ENCODE measurements at regions not wholly inside any gene's neighbourhood (a gene's known extent, or its start where the extent isn't known, plus 50 kb on each side); places are given as distances from the start of the nearest gene placed in this dataset.

- no peaks in the 10 kb centered on the region for H3K27me3 ChIP-seq (ENCODE audit: control insufficient read depth in 1 of 2, insufficient read depth in 2 of 2, low read length in 2 of 2)
- 53 to 83% methylated on average over 3 of the region's 3 CpGs for WGBS, 2 donors
- H3K4me1 ChIP-seq (ENCODE audit: control insufficient read depth in 2 of 2, insufficient read depth in 2 of 2, low read length in 1 of 2), result no peaks in the 10 kb centered on the region
- H3K27ac ChIP-seq (ENCODE audit: low read depth in 2 of 2, low read length in 1 of 2), result no peak overlapping the region
- no peak overlapping the region for H3K4me3 ChIP-seq (ENCODE audit: low read depth in 1 of 2, low read length in 2 of 2)
- H3K9me3 ChIP-seq (ENCODE audit: control insufficient read depth in 2 of 2, insufficient read depth in 1 of 2, low read depth in 1 of 2, low read length in 1 of 2), result no peaks in the 10 kb centered on the region
- no peaks in the 10 kb centered on the region for H3K36me3 ChIP-seq (ENCODE audit: control insufficient read depth in 2 of 2, insufficient read depth in 2 of 2, low read length in 1 of 2)
Observed at GRCh38 chr4:31351695-31352094, 631.5 kb downstream of the PCDH7 start.

- Histone ChIP-seq H3K9me3 (ENCODE audit: control insufficient read depth in 2 of 2, insufficient read depth in 1 of 2, low read depth in 1 of 2, low read length in 1 of 2) (no peaks in the 10 kb centered on the region), H3K27ac (ENCODE audit: low read depth in 2 of 2, low read length in 1 of 2) (no peak overlapping the region), H3K4me1 (ENCODE audit: control insufficient read depth in 2 of 2, insufficient read depth in 2 of 2, low read length in 1 of 2) (no peaks in the 10 kb centered on the region), H3K36me3 (ENCODE audit: control insufficient read depth in 2 of 2, insufficient read depth in 2 of 2, low read length in 1 of 2) (no peaks in the 10 kb centered on the region), H3K4me3 (ENCODE audit: low read depth in 1 of 2, low read length in 2 of 2) (no peak overlapping the region), H3K27me3 (ENCODE audit: control insufficient read depth in 1 of 2, insufficient read depth in 2 of 2, low read length in 2 of 2) (no peaks in the 10 kb centered on the region)
- WGBS, 2 donors, result 97% methylated on average over 1 of the region's 1 CpG
Observed at GRCh38 chr4:31356839-31357238, 636.7 kb downstream of the PCDH7 start.

GRCh38 chr4:31360786-31361185, 640.6 kb downstream of the PCDH7 start:
- Histone ChIP-seq H3K27me3 (ENCODE audit: control insufficient read depth in 1 of 2, insufficient read depth in 2 of 2, low read length in 2 of 2) (no peaks in the 10 kb centered on the region), H3K4me3 (ENCODE audit: low read depth in 1 of 2, low read length in 2 of 2) (no peak overlapping the region), H3K36me3 (ENCODE audit: control insufficient read depth in 2 of 2, insufficient read depth in 2 of 2, low read length in 1 of 2) (no peaks in the 10 kb centered on the region), H3K9me3 (ENCODE audit: control insufficient read depth in 2 of 2, insufficient read depth in 1 of 2, low read depth in 1 of 2, low read length in 1 of 2) (no peaks in the 10 kb centered on the region), H3K4me1 (ENCODE audit: control insufficient read depth in 2 of 2, insufficient read depth in 2 of 2, low read length in 1 of 2) (no peaks in the 10 kb centered on the region), H3K27ac (ENCODE audit: low read depth in 2 of 2, low read length in 1 of 2) (no peak overlapping the region)
- WGBS, 2 donors, result 12 to 23% methylated on average over 1 of the region's 1 CpG

- Histone ChIP-seq H3K4me3 (ENCODE audit: low read depth in 1 of 2, low read length in 2 of 2) (no peak overlapping the region), H3K27me3 (ENCODE audit: control insufficient read depth in 1 of 2, insufficient read depth in 2 of 2, low read length in 2 of 2) (no peaks in the 10 kb centered on the region), H3K36me3 (ENCODE audit: control insufficient read depth in 2 of 2, insufficient read depth in 2 of 2, low read length in 1 of 2) (no peaks in the 10 kb centered on the region), H3K27ac (ENCODE audit: low read depth in 2 of 2, low read length in 1 of 2) (no peak overlapping the region), H3K4me1 (ENCODE audit: control insufficient read depth in 2 of 2, insufficient read depth in 2 of 2, low read length in 1 of 2) (no peaks in the 10 kb centered on the region), H3K9me3 (ENCODE audit: control insufficient read depth in 2 of 2, insufficient read depth in 1 of 2, low read depth in 1 of 2, low read length in 1 of 2) (no peaks in the 10 kb centered on the region)
- 84 to 88% methylated on average over 4 of the region's 4 CpGs for WGBS, 2 donors
Observed at GRCh38 chr4:31362756-31363155, 642.6 kb downstream of the PCDH7 start.

GRCh38 chr4:31365006-31365690, 645.0 kb downstream of the PCDH7 start:
- Histone ChIP-seq H3K27ac (ENCODE audit: low read depth in 2 of 2, low read length in 1 of 2) (no peak overlapping the region), H3K36me3 (ENCODE audit: control insufficient read depth in 2 of 2, insufficient read depth in 2 of 2, low read length in 1 of 2) (no peaks in the 10 kb centered on the region), H3K4me3 (ENCODE audit: low read depth in 1 of 2, low read length in 2 of 2) (no peak overlapping the region), H3K27me3 (ENCODE audit: control insufficient read depth in 1 of 2, insufficient read depth in 2 of 2, low read length in 2 of 2) (no peaks in the 10 kb centered on the region), H3K4me1 (ENCODE audit: control insufficient read depth in 2 of 2, insufficient read depth in 2 of 2, low read length in 1 of 2) (no peaks in the 10 kb centered on the region), H3K9me3 (ENCODE audit: control insufficient read depth in 2 of 2, insufficient read depth in 1 of 2, low read depth in 1 of 2, low read length in 1 of 2) (no peaks in the 10 kb centered on the region)
- 64 to 78% methylated on average over 6 of the region's 6 CpGs for WGBS, 2 donors

GRCh38 chr4:31366041-31366440, 645.9 kb downstream of the PCDH7 start:
- Histone ChIP-seq H3K9me3 (ENCODE audit: control insufficient read depth in 2 of 2, insufficient read depth in 1 of 2, low read depth in 1 of 2, low read length in 1 of 2) (no peaks in the 10 kb centered on the region), H3K4me1 (ENCODE audit: control insufficient read depth in 2 of 2, insufficient read depth in 2 of 2, low read length in 1 of 2) (no peaks in the 10 kb centered on the region), H3K27ac (ENCODE audit: low read depth in 2 of 2, low read length in 1 of 2) (no peak overlapping the region), H3K36me3 (ENCODE audit: control insufficient read depth in 2 of 2, insufficient read depth in 2 of 2, low read length in 1 of 2) (no peaks in the 10 kb centered on the region), H3K27me3 (ENCODE audit: control insufficient read depth in 1 of 2, insufficient read depth in 2 of 2, low read length in 2 of 2) (no peaks in the 10 kb centered on the region), H3K4me3 (ENCODE audit: low read depth in 1 of 2, low read length in 2 of 2) (no peak overlapping the region)
- WGBS, 2 donors, result 34 to 37% methylated on average over 1 of the region's 1 CpG

GRCh38 chr4:31370866-31371465, 650.8 kb downstream of the PCDH7 start:
- Histone ChIP-seq H3K9me3 (ENCODE audit: control insufficient read depth in 2 of 2, insufficient read depth in 1 of 2, low read depth in 1 of 2, low read length in 1 of 2) (no peaks in the 10 kb centered on the region), H3K4me1 (ENCODE audit: control insufficient read depth in 2 of 2, insufficient read depth in 2 of 2, low read length in 1 of 2) (no peaks in the 10 kb centered on the region), H3K4me3 (ENCODE audit: low read depth in 1 of 2, low read length in 2 of 2) (no peak overlapping the region), H3K27me3 (ENCODE audit: control insufficient read depth in 1 of 2, insufficient read depth in 2 of 2, low read length in 2 of 2) (no peaks in the 10 kb centered on the region), H3K27ac (ENCODE audit: low read depth in 2 of 2, low read length in 1 of 2) (no peak overlapping the region), H3K36me3 (ENCODE audit: control insufficient read depth in 2 of 2, insufficient read depth in 2 of 2, low read length in 1 of 2) (no peaks in the 10 kb centered on the region)
- 63 to 64% methylated on average over 3 of the region's 3 CpGs for WGBS, 2 donors

GRCh38 chr4:31374256-31374960, 654.2 kb downstream of the PCDH7 start:
- Histone ChIP-seq H3K36me3 (ENCODE audit: control insufficient read depth in 2 of 2, insufficient read depth in 2 of 2, low read length in 1 of 2) (no peaks in the 10 kb centered on the region), H3K9me3 (ENCODE audit: control insufficient read depth in 2 of 2, insufficient read depth in 1 of 2, low read depth in 1 of 2, low read length in 1 of 2) (no peaks in the 10 kb centered on the region), H3K4me3 (ENCODE audit: low read depth in 1 of 2, low read length in 2 of 2) (no peak overlapping the region), H3K27me3 (ENCODE audit: control insufficient read depth in 1 of 2, insufficient read depth in 2 of 2, low read length in 2 of 2) (no peaks in the 10 kb centered on the region), H3K27ac (ENCODE audit: low read depth in 2 of 2, low read length in 1 of 2) (no peak overlapping the region), H3K4me1 (ENCODE audit: control insufficient read depth in 2 of 2, insufficient read depth in 2 of 2, low read length in 1 of 2) (no peaks in the 10 kb centered on the region)
- WGBS, 2 donors, result 79 to 81% methylated on average over 3 of the region's 3 CpGs

- Histone ChIP-seq H3K4me1 (ENCODE audit: control insufficient read depth in 2 of 2, insufficient read depth in 2 of 2, low read length in 1 of 2) (no peaks in the 10 kb centered on the region), H3K27me3 (ENCODE audit: control insufficient read depth in 1 of 2, insufficient read depth in 2 of 2, low read length in 2 of 2) (no peaks in the 10 kb centered on the region), H3K27ac (ENCODE audit: low read depth in 2 of 2, low read length in 1 of 2) (no peak overlapping the region), H3K4me3 (ENCODE audit: low read depth in 1 of 2, low read length in 2 of 2) (no peak overlapping the region), H3K9me3 (ENCODE audit: control insufficient read depth in 2 of 2, insufficient read depth in 1 of 2, low read depth in 1 of 2, low read length in 1 of 2) (no peaks in the 10 kb centered on the region), H3K36me3 (ENCODE audit: control insufficient read depth in 2 of 2, insufficient read depth in 2 of 2, low read length in 1 of 2) (no peaks in the 10 kb centered on the region)
- 64 to 66% methylated on average over 5 of the region's 5 CpGs for WGBS, 2 donors
Observed at GRCh38 chr4:31375936-31376335, 655.8 kb downstream of the PCDH7 start.

All from esophagus (tissue), 2 donors.